GM10266 (cell line): ENCODE measurements at regions not wholly inside any gene's neighbourhood (a gene's known extent, or its start where the extent isn't known, plus 50 kb on each side); places are given as distances from the start of the nearest gene placed in this dataset.
"Not testable (repeated sequence)": the region's sequence is repeated elsewhere in the genome, so short reads cannot be mapped to it uniquely, and the experiment has no call there.

Experiments used
- DNase-seq: peaks from one replicate; pipeline ENCODE4 v3.0.0; 2012; ENCODE audit errors: extremely low spot score
- CTCF ChIP-seq: IDR thresholded peaks from 2 replicates; pipeline ENCODE4 v1.5.1; 2012; ENCODE audit warnings: mild to moderate bottlenecking, low read depth; ENCODE audit not compliant: control insufficient read depth, insufficient read depth; ENCODE audit errors: missing control alignments

- DNase-seq = no peak
Observed at GRCh38 chr4:115580901-115581300, 467.5 kb upstream of the NDST4 start.

GRCh38 chr4:115575851-115576250 is 462.4 kb upstream of the NDST4 start:
- TF ChIP-seq CTCF = no peak

More at GRCh38 chr4:115580901-115581300, 467.5 kb upstream of the NDST4 start:
- no peak for TF ChIP-seq CTCF

GRCh38 chr4:115562506-115562905 is 449.1 kb upstream of the NDST4 start:
- no peak for DNase-seq

More at GRCh38 chr4:115575851-115576250, 462.4 kb upstream of the NDST4 start:
- DNase-seq = no peak

GRCh38 chr4:115548123-115548522 is 434.7 kb upstream of the NDST4 start:
- DNase-seq = no peak
- TF ChIP-seq CTCF = no peak

More at GRCh38 chr4:115562506-115562905, 449.1 kb upstream of the NDST4 start:
- no peak for TF ChIP-seq CTCF

- DNase-seq = no peak
- TF ChIP-seq CTCF = peak; percentile 19
Observed at GRCh38 chr4:115537387-115537786, 424.0 kb upstream of the NDST4 start.

GRCh38 chr4:115529126-115529525 is 415.7 kb upstream of the NDST4 start:
- TF ChIP-seq CTCF = no peak

GRCh38 chr4:115519476-115519875 is 406.1 kb upstream of the NDST4 start:
- not testable (repeated sequence) for DNase-seq

More at GRCh38 chr4:115529126-115529525, 415.7 kb upstream of the NDST4 start:
- no peak for DNase-seq

GRCh38 chr4:115515772-115516171 is 402.4 kb upstream of the NDST4 start:
- peak; percentile 28 for DNase-seq
- no peak for TF ChIP-seq CTCF
